ENCODE measurements at regions not wholly inside any gene's neighbourhood (a gene's known extent, or its start where the extent isn't known, plus 50 kb on each side); places are given as distances from the start of the nearest gene placed in this dataset.
"Not testable (repeated sequence)": the region's sequence is repeated elsewhere in the genome, so short reads cannot be mapped to it uniquely, and the experiment has no call there.

GRCh38 chrX:84865113-84865512 lies 138.6 kb upstream of the APOOL start (continued):
- no peak for TF ChIP-seq ELF1 (IDR thresholded peaks at IDR 0.05)

- H3K79me2 ChIP-seq (ENCODE audit: insufficient read depth); DNase-seq; H3F3A ChIP-seq (replicated peaks; ENCODE audit: insufficient read depth); H3K4me2 ChIP-seq; H3K9me2 ChIP-seq; CTCF ChIA-PET; H3K27ac ChIP-seq (ENCODE audit: low read depth in 2 of 2, low read length in 1 of 2); POLR2A ChIA-PET; H3K4me3 ChIP-seq (ENCODE audit: low read depth in 2 of 2, low read length in 1 of 2); H3K9ac ChIP-seq; H2AFZ ChIP-seq (ENCODE audit: low read depth); H4K20me1 ChIP-seq (ENCODE audit: insufficient read depth); H3K27me3 ChIP-seq (ENCODE audit: insufficient read depth); H3K4me1 ChIP-seq (ENCODE audit: control insufficient read depth in 1 of 2, insufficient read depth in 2 of 2, low read depth in 1 of 2, low read length in 1 of 2); H3K9me3 ChIP-seq; H3K36me3 ChIP-seq (replicated peaks in 1 of 2; ENCODE audit: control insufficient read depth in 1 of 2, insufficient read depth in 2 of 2, low read length in 1 of 2): not testable (repeated sequence)
- WGBS (ENCODE audit: low lambda C conversion rate): 7% methylated on average over 1 of the region's 1 CpG
These were observed 133.4 kb upstream of the APOOL start for GRCh38 chrX:84870281-84870680.

GRCh38 chrX:84872160-84872771 lies 131.4 kb upstream of the APOOL start:
- POLR2A ChIA-PET: not testable (repeated sequence)
- WGBS (ENCODE audit: low lambda C conversion rate): 26% methylated on average over 5 of the region's 5 CpGs

GRCh38 chrX:84873176-84873575 lies 130.5 kb upstream of the APOOL start:
- no peaks in the 10 kb centered on the region for H3F3A ChIP-seq (replicated peaks; ENCODE audit: insufficient read depth)
- H3K9ac ChIP-seq: no peak overlapping the region
- no peaks in the 10 kb centered on the region for H3K79me2 ChIP-seq (ENCODE audit: insufficient read depth)
- no peak overlapping the region for H2AFZ ChIP-seq (ENCODE audit: low read depth)
- H3K4me3 ChIP-seq (ENCODE audit: low read depth in 2 of 2, low read length in 1 of 2): no peak overlapping the region
- no peak for DNase-seq
- no peaks in the 10 kb centered on the region for H3K9me2 ChIP-seq
- no peaks in the 10 kb centered on the region for H3K9me3 ChIP-seq
- no peaks in the 10 kb centered on the region for H3K36me3 ChIP-seq (replicated peaks in 1 of 2; ENCODE audit: control insufficient read depth in 1 of 2, insufficient read depth in 2 of 2, low read length in 1 of 2)
- TF ChIP-seq GABPA (IDR thresholded peaks at IDR 0.05; ENCODE audit: low read depth) (no peak), FOSL2 (IDR thresholded peaks at IDR 0.05; ENCODE audit: borderline replicate concordance, low read depth) (no peak), EP300 (IDR thresholded peaks at IDR 0.05; ENCODE audit: borderline replicate concordance in 1 of 2, low read depth in 1 of 2, low read length in 1 of 2) (no peak), MXI1 (IDR thresholded peaks at IDR 0.05; ENCODE audit: low read depth, low read length) (no peak), JUND (IDR thresholded peaks at IDR 0.05) (no peak)
- no peaks in the 10 kb centered on the region for H4K20me1 ChIP-seq (ENCODE audit: insufficient read depth)
- ChIA-PET POLR2A (no interaction called here), CTCF (no interaction called here)
- H3K4me1 ChIP-seq (ENCODE audit: control insufficient read depth in 1 of 2, insufficient read depth in 2 of 2, low read depth in 1 of 2, low read length in 1 of 2): no peaks in the 10 kb centered on the region
- no peak overlapping the region for H3K27ac ChIP-seq (ENCODE audit: low read depth in 2 of 2, low read length in 1 of 2)
- H3K4me2 ChIP-seq: no peak overlapping the region
- 54% methylated on average over 3 of the region's 3 CpGs for WGBS (ENCODE audit: low lambda C conversion rate)
- no peaks in the 10 kb centered on the region for H3K27me3 ChIP-seq (ENCODE audit: insufficient read depth)

More at GRCh38 chrX:84872160-84872771, 131.4 kb upstream of the APOOL start:
- H3K4me2 ChIP-seq; CTCF ChIA-PET; DNase-seq; H3K4me1 ChIP-seq (ENCODE audit: control insufficient read depth in 1 of 2, insufficient read depth in 2 of 2, low read depth in 1 of 2, low read length in 1 of 2); H3K79me2 ChIP-seq (ENCODE audit: insufficient read depth); H3K27ac ChIP-seq (ENCODE audit: low read depth in 2 of 2, low read length in 1 of 2); H3K4me3 ChIP-seq (ENCODE audit: low read depth in 2 of 2, low read length in 1 of 2); H3K9ac ChIP-seq; H3K36me3 ChIP-seq (replicated peaks in 1 of 2; ENCODE audit: control insufficient read depth in 1 of 2, insufficient read depth in 2 of 2, low read length in 1 of 2); H3K27me3 ChIP-seq (ENCODE audit: insufficient read depth); H2AFZ ChIP-seq (ENCODE audit: low read depth); H3K9me3 ChIP-seq; H3K9me2 ChIP-seq; H4K20me1 ChIP-seq (ENCODE audit: insufficient read depth); H3F3A ChIP-seq (replicated peaks; ENCODE audit: insufficient read depth): not testable (repeated sequence)
